ENCODE measurements at regions not wholly inside any gene's neighbourhood (a gene's known extent, or its start where the extent isn't known, plus 50 kb on each side); places are given as distances from the start of the nearest gene placed in this dataset.

- Histone ChIP-seq H3K27me3 (replicated peaks in 1 of 4; ENCODE audit: control extremely low read depth in 1 of 4, control insufficient read depth in 3 of 4, insufficient read depth in 4 of 4, low read length in 3 of 4) (no peaks in the 10 kb centered on the region), H3K36me3 (replicated peaks in 1 of 2; ENCODE audit: control extremely low read depth in 1 of 2, control insufficient read depth in 1 of 2, extremely low read depth in 1 of 2, insufficient read depth in 2 of 2, low read length in 1 of 2) (no peaks in the 10 kb centered on the region), H3K27ac (ENCODE audit: low read length in 2 of 2) (no peak overlapping the region), H3K4me2 (replicated peaks; ENCODE audit: low read depth, low read length, poor library complexity, severe bottlenecking) (no peak overlapping the region), H3K9me3 (ENCODE audit: control extremely low read depth in 1 of 3, control insufficient read depth in 2 of 3, insufficient read depth in 1 of 3, low read length in 2 of 3) (no peaks in the 10 kb centered on the region), H3K79me2 (ENCODE audit: control insufficient read depth, insufficient read depth, low read length) (no peaks in the 10 kb centered on the region), H4K20me1 (ENCODE audit: control insufficient read depth, insufficient read depth, low read length, poor library complexity, severe bottlenecking) (no peaks in the 10 kb centered on the region), H3K9ac (ENCODE audit: low read length) (no peak overlapping the region), H2AFZ (ENCODE audit: insufficient read depth, low read depth, low read length, poor library complexity, severe bottlenecking) (no peak overlapping the region), H3K4me3 (ENCODE audit: control extremely low read depth in 1 of 5, extremely low read depth in 1 of 5, insufficient read depth in 1 of 5, low read depth in 2 of 5, low read length in 4 of 5) (no peak overlapping the region), H3K4me1 (ENCODE audit: control insufficient read depth in 2 of 2, insufficient read depth in 2 of 2, low read length in 2 of 2) (no peaks in the 10 kb centered on the region)
- ChIA-PET POLR2A (no interaction called here), CTCF (no interaction called here)
- Mint-ChIP-seq H3K27ac (no peak overlapping the region), H3K4me1 (no peaks in the 10 kb centered on the region), H3K4me3 (no peak overlapping the region), H3K9me3 (ENCODE audit: insufficient read depth) (no peaks in the 10 kb centered on the region), H3K27me3 (no peaks in the 10 kb centered on the region)
- ATAC-seq (ENCODE audit: low read depth), result no peak
- 71% methylated on average over 6 of the region's 8 CpGs for WGBS (ENCODE audit: insufficient coverage)
- intact Hi-C loops (cut with micrococcal nuclease), result no loop called here
- no peak for TF ChIP-seq EZH2 (IDR thresholded peaks at IDR 0.05; ENCODE audit: borderline replicate concordance, insufficient read depth, low read depth, low read length, poor library complexity, severe bottlenecking)
- no peak for TF ChIP-seq CTCF (IDR thresholded peaks at IDR 0.05)
- DNase-seq, result no peak
These were observed 151.0 kb upstream of the LMO3 start for GRCh38 chr12:16756833-16757555.

- no peak overlapping the region for H3K27ac Mint-ChIP-seq
- Histone ChIP-seq H2AFZ (ENCODE audit: insufficient read depth, low read depth, low read length, poor library complexity, severe bottlenecking) (no peak overlapping the region), H3K9me3 (ENCODE audit: control extremely low read depth in 1 of 3, control insufficient read depth in 2 of 3, insufficient read depth in 1 of 3, low read length in 2 of 3) (peaks cover 0 to 3% (median 1%) of the 10 kb centered on the region in 3 donors), H3K4me3 (ENCODE audit: control extremely low read depth in 1 of 5, extremely low read depth in 1 of 5, insufficient read depth in 1 of 5, low read depth in 2 of 5, low read length in 4 of 5) (no peak overlapping the region), H3K4me2 (replicated peaks; ENCODE audit: low read depth, low read length, poor library complexity, severe bottlenecking) (no peak overlapping the region), H3K9ac (ENCODE audit: low read length) (no peak overlapping the region), H3K27ac (ENCODE audit: low read length in 2 of 2) (no peak overlapping the region), H3K27me3 (replicated peaks in 1 of 4; ENCODE audit: control extremely low read depth in 1 of 4, control insufficient read depth in 3 of 4, insufficient read depth in 4 of 4, low read length in 3 of 4) (no peaks in the 10 kb centered on the region), H4K20me1 (ENCODE audit: control insufficient read depth, insufficient read depth, low read length, poor library complexity, severe bottlenecking) (no peaks in the 10 kb centered on the region), H3K4me1 (ENCODE audit: control insufficient read depth in 2 of 2, insufficient read depth in 2 of 2, low read length in 2 of 2) (no peaks in the 10 kb centered on the region), H3K79me2 (ENCODE audit: control insufficient read depth, insufficient read depth, low read length) (no peaks in the 10 kb centered on the region), H3K36me3 (replicated peaks in 1 of 2; ENCODE audit: control extremely low read depth in 1 of 2, control insufficient read depth in 1 of 2, extremely low read depth in 1 of 2, insufficient read depth in 2 of 2, low read length in 1 of 2) (no peaks in the 10 kb centered on the region)
- CTCF ChIA-PET, result no interaction called here
- H3K4me3 Mint-ChIP-seq, result no peak overlapping the region
- POLR2A ChIA-PET, result no interaction called here
- DNase-seq, result no peak
- WGBS (ENCODE audit: insufficient coverage), result 90% methylated on average over 2 of the region's 4 CpGs
- peaks cover 4% of the 10 kb centered on the region for H3K9me3 Mint-ChIP-seq (ENCODE audit: insufficient read depth)
- TF ChIP-seq EZH2 (IDR thresholded peaks at IDR 0.05; ENCODE audit: borderline replicate concordance, insufficient read depth, low read depth, low read length, poor library complexity, severe bottlenecking) (no peak), CTCF (IDR thresholded peaks at IDR 0.05) (no peak)
- no peaks in the 10 kb centered on the region for H3K27me3 Mint-ChIP-seq
- no peak for ATAC-seq (ENCODE audit: low read depth)
- intact Hi-C loops (cut with micrococcal nuclease), result no loop called here
- H3K4me1 Mint-ChIP-seq, result no peaks in the 10 kb centered on the region
These were observed 124.8 kb upstream of the LMO3 start for GRCh38 chr12:16730772-16731171.

Data from B cell (primary cell).